ENCODE measurements at regions not wholly inside any gene's neighbourhood (a gene's known extent, or its start where the extent isn't known, plus 50 kb on each side); places are given as distances from the start of the nearest gene placed in this dataset.

DNA sequence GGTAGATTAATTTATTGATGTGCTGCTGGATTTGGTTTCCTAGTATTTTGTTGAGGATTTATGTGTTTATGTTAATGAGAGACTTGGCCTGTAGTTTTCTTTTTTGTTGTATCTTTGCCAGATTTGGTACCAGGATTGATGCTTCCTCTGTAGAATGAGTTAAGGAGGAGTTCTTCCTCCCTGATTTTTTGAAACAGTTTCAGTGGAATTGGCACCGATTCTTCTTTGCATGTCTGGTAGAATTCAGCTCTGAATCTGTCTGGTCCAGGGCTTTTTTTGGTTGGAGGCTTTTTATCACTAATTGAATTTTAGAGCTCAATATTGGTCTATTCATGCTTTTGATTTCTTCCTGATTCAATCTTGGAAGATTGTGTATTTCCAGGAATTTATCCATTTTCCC is 174.0 kb upstream of the NDST4 start:
- Mint-ChIP-seq H3K27ac (no peak overlapping the region), H3K36me3 (no peaks in the 10 kb centered on the region)

DNA sequence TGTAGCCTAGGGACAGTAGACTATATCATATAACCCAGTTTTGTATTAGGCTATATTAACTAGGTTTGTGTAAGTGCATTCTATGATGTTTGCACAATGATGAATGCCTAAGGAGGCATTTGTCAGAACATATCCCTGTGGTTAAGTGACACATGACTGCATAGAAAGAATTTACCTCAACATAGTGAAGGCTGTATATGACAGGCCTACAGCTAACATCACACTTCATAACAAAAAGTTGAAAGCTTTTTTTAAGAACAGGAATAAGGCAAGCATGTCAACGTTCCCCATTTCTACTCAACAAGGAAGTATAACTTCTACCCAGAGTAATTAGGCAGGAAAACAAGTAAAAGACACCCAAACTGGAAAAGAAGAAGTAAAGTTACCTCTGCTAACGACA is 165.9 kb upstream of the NDST4 start:
- no peaks in the 10 kb centered on the region for H3K9me3 Mint-ChIP-seq
- no peak overlapping the region for H3K27ac Mint-ChIP-seq
- no peak for DNase-seq (ENCODE audit: low spot score in 2 of 2, unreplicated experiment in 2 of 2)
- H3K4me3 Mint-ChIP-seq: no peak overlapping the region
- H3K4me1 Mint-ChIP-seq: no peaks in the 10 kb centered on the region
- no peaks in the 10 kb centered on the region for H3K36me3 Mint-ChIP-seq
- no peaks in the 10 kb centered on the region for H3K27me3 Mint-ChIP-seq (ENCODE audit: low read depth)
- TF ChIP-seq, protein P1, sequence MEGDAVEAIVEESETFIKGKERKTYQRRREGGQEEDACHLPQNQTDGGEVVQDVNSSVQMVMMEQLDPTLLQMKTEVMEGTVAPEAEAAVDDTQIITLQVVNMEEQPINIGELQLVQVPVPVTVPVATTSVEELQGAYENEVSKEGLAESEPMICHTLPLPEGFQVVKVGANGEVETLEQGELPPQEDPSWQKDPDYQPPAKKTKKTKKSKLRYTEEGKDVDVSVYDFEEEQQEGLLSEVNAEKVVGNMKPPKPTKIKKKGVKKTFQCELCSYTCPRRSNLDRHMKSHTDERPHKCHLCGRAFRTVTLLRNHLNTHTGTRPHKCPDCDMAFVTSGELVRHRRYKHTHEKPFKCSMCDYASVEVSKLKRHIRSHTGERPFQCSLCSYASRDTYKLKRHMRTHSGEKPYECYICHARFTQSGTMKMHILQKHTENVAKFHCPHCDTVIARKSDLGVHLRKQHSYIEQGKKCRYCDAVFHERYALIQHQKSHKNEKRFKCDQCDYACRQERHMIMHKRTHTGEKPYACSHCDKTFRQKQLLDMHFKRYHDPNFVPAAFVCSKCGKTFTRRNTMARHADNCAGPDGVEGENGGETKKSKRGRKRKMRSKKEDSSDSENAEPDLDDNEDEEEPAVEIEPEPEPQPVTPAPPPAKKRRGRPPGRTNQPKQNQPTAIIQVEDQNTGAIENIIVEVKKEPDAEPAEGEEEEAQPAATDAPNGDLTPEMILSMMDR (IDR thresholded peaks at IDR 0.05; ENCODE audit: unreplicated experiment): no peak

More for the DNA sequence above, 174.0 kb upstream of the NDST4 start:
- no peaks in the 10 kb centered on the region for H3K27me3 Mint-ChIP-seq (ENCODE audit: low read depth)
- TF ChIP-seq, protein P1 (IDR thresholded peaks at IDR 0.05; ENCODE audit: unreplicated experiment): no peak
- H3K4me1 Mint-ChIP-seq: no peaks in the 10 kb centered on the region
- no peak for DNase-seq (ENCODE audit: low spot score in 2 of 2, unreplicated experiment in 2 of 2)
- no peak overlapping the region for H3K4me3 Mint-ChIP-seq
- no peaks in the 10 kb centered on the region for H3K9me3 Mint-ChIP-seq

DNA sequence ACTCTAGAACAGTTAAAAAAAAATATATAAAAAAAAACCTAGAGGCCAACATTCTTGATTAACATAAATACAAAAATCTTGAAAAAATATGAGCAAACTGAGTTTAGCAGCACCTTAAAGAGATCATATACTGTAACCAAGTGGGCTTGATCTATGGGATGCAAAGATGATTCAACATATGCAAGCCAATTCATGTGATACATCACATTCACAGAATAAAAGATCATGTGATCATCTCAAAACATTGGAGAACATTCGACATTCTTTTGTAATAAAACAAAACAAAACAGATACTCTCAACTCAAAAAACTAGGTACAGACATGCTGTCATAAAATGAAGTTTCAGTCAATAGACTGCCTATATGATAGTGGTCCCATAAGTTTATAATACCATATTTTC is 165.4 kb upstream of the NDST4 start:
- no peaks in the 10 kb centered on the region for H3K4me1 Mint-ChIP-seq
- no peak overlapping the region for H3K27ac Mint-ChIP-seq
- DNase-seq (ENCODE audit: low spot score in 2 of 2, unreplicated experiment in 2 of 2): no peak
- TF ChIP-seq, protein P1 (IDR thresholded peaks at IDR 0.05; ENCODE audit: unreplicated experiment): no peak
- no peaks in the 10 kb centered on the region for H3K27me3 Mint-ChIP-seq (ENCODE audit: low read depth)
- H3K9me3 Mint-ChIP-seq: no peaks in the 10 kb centered on the region
- no peaks in the 10 kb centered on the region for H3K36me3 Mint-ChIP-seq
- no peak overlapping the region for H3K4me3 Mint-ChIP-seq

DNA sequence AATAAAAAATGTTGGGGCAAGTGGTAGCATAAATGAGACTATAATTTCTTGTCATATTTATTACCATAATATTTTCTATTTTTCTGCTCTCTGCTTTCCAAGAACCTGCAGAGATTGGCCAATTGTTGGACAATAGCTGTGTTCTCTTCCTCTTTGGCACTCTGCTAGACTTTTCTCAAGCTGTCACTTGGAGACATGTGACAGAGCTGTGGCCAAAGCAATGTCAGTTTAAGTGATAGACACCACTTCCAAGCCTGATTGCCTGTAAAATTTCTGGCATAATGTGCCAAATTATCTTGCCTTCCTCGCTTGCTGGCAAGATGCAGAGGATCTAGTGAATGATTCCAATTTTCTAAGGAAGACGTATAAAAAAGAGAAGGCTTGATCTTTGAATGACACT is 162.2 kb upstream of the NDST4 start:
- Mint-ChIP-seq H3K9me3 (no peaks in the 10 kb centered on the region), H3K27me3 (ENCODE audit: low read depth) (no peaks in the 10 kb centered on the region), H3K4me3 (no peak overlapping the region), H3K36me3 (no peaks in the 10 kb centered on the region), H3K27ac (no peak overlapping the region), H3K4me1 (no peaks in the 10 kb centered on the region)
- TF ChIP-seq, protein P1 (IDR thresholded peaks at IDR 0.05; ENCODE audit: unreplicated experiment): no peak
- DNase-seq (ENCODE audit: low spot score in 2 of 2, unreplicated experiment in 2 of 2): no peak

DNA sequence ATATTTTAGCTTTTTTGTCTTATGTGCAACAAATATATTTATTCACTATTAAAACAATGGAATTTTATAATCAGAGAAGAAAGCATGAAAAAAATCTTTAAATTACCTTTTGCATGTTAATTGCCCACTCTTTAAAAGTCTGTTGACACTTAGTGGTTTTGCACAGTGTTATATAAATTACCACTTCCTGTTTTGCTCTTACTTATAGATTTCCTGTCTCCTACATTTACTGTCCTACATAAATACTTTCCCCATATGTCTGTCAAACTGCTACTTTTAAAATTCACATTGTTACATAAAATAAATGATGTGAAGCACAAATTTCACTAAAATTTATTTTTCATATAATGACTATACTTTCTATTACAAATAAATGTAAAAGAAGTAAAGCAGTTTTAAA is 161.1 kb upstream of the NDST4 start:
- Mint-ChIP-seq H3K4me1 (no peaks in the 10 kb centered on the region), H3K36me3 (no peaks in the 10 kb centered on the region), H3K4me3 (no peak overlapping the region), H3K27me3 (ENCODE audit: low read depth) (no peaks in the 10 kb centered on the region), H3K27ac (no peak overlapping the region), H3K9me3 (no peaks in the 10 kb centered on the region)
- no peak for DNase-seq (ENCODE audit: low spot score in 2 of 2, unreplicated experiment in 2 of 2)
- TF ChIP-seq, protein P1 (IDR thresholded peaks at IDR 0.05; ENCODE audit: unreplicated experiment): no peak

DNA sequence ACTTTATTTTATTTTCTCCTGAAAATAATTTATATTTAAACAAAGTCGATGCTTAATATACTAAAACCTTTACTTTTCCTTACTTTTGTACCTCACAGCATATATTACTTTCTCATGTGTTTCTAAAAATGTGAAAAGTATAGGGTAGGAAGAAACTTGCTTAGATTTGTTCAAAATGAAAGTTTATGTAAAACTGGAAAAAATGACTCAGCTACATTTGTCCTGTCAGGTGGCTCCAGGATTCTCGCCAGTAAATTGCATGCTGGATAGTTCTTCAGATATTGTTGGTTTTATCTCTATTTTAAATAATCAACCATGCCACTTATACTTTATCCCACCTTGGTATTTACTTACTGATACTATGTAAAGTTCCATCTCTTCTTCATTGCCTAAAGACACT is 159.2 kb upstream of the NDST4 start:
- DNase-seq (ENCODE audit: low spot score in 2 of 2, unreplicated experiment in 2 of 2): no peak
- TF ChIP-seq, protein P1 (IDR thresholded peaks at IDR 0.05; ENCODE audit: unreplicated experiment): no peak
- Mint-ChIP-seq H3K9me3 (no peaks in the 10 kb centered on the region), H3K4me3 (no peak overlapping the region), H3K4me1 (no peaks in the 10 kb centered on the region), H3K27ac (no peak overlapping the region), H3K36me3 (no peaks in the 10 kb centered on the region), H3K27me3 (ENCODE audit: low read depth) (no peaks in the 10 kb centered on the region)
